Brain microvascular endothelial cell (primary cell): ENCODE measurements at regions not wholly inside any gene's neighbourhood (a gene's known extent, or its start where the extent isn't known, plus 50 kb on each side); places are given as distances from the start of the nearest gene placed in this dataset.

ENCODE experiments used
- DNase-seq: peaks from one replicate; pipeline ENCODE4 v3.0.0-alpha.2; 2020
- H3K27ac ChIP-seq: fragments of 250-450 bp; sonication (Bioruptor Pico); 2 replicates; pipeline ENCODE4 v1.5.1; 2020; ENCODE audit warnings: mild to moderate bottlenecking, moderate library complexity
- H3K27me3 ChIP-seq: fragments of 250-450 bp; sonication (Bioruptor Pico); replicated peaks from 2 replicates; pipeline ENCODE4 v1.5.1; 2020; ENCODE audit warnings: mild to moderate bottlenecking
- H3K36me3 ChIP-seq: fragments of 250-450 bp; sonication (Bioruptor Pico); replicated peaks from 2 replicates; pipeline ENCODE4 v1.5.1; 2020; ENCODE audit warnings: mild to moderate bottlenecking
- H3K4me3 ChIP-seq: 2 replicates; pipeline ENCODE4 v1.5.1; 2011; ENCODE audit warnings: low read depth, mild to moderate bottlenecking, control low read depth, low read length, moderate library complexity
- in situ Hi-C: cut with HindIII; loops from 2 replicates; pipeline ENCODE4 v1.10.0; 2017; ENCODE audit warnings: low sequenced_read_pairs, low pct_ligation_motif_present
- TF ChIP-seq, protein P1 (sequence below): IDR thresholded peaks from 2 replicates; pipeline ENCODE4 v1.5.1; 2011; ENCODE audit warnings: low read depth, mild to moderate bottlenecking, moderate library complexity, low read length, control low read depth, inconsistent platforms; ENCODE audit errors: missing control alignments

DNA sequence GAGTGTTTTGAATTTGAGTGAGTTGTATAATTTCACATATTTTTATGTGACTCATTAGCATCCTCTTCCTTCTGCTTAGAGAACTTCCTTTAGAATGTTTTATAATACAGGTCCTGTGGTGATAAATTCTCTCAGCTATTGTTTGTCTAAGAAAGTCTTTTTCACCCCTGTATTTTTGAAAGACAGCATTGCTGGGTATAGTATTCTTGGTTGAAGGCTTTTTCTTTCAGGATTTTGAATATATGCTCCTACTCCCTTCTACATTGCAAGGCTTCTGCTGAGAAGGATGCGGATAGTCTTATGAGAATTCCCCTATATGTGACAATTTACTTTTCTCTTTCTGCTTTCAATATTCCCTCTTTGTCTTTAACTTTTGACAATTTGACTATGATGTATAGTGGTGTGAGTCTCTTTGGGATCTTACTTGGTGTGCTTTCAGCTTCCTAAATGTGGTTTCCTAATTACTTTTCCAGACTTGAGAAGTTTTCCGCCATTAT lies 118.9 kb upstream of the HMGA2 start:
- no peak for DNase-seq
- in situ Hi-C loops: no loop called here
- no peak overlapping the region for H3K4me3 ChIP-seq
- H3K27ac ChIP-seq: no peak overlapping the region
- H3K27me3 ChIP-seq: no peaks in the 10 kb centered on the region
- no peaks in the 10 kb centered on the region for H3K36me3 ChIP-seq
- TF ChIP-seq, protein P1, sequence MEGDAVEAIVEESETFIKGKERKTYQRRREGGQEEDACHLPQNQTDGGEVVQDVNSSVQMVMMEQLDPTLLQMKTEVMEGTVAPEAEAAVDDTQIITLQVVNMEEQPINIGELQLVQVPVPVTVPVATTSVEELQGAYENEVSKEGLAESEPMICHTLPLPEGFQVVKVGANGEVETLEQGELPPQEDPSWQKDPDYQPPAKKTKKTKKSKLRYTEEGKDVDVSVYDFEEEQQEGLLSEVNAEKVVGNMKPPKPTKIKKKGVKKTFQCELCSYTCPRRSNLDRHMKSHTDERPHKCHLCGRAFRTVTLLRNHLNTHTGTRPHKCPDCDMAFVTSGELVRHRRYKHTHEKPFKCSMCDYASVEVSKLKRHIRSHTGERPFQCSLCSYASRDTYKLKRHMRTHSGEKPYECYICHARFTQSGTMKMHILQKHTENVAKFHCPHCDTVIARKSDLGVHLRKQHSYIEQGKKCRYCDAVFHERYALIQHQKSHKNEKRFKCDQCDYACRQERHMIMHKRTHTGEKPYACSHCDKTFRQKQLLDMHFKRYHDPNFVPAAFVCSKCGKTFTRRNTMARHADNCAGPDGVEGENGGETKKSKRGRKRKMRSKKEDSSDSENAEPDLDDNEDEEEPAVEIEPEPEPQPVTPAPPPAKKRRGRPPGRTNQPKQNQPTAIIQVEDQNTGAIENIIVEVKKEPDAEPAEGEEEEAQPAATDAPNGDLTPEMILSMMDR: no peak

DNA sequence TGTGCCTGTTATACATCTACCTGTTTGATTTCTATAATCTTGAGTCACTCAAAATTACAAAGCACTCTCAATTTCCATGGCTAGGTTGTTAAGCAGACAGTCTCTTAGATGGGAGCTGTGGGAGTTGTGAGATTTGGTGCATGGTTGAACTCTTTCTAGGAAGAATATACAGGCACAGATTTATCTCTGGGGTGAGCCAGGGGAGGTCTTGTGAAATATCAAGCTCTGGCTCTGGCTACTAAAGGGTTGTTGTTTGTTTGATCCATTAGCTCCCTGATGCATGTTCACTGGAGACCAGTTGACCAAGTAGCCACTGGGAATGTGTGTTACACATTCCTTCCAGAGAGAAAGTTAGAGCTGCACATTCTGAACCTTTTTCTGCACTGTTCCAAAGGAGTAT lies 117.2 kb upstream of the HMGA2 start:
- DNase-seq: no peak
- Histone ChIP-seq H3K27me3 (no peaks in the 10 kb centered on the region), H3K4me3 (no peak overlapping the region), H3K27ac (no peak overlapping the region), H3K36me3 (no peaks in the 10 kb centered on the region)
- in situ Hi-C loops: no loop called here
- TF ChIP-seq, protein P1: no peak

DNA sequence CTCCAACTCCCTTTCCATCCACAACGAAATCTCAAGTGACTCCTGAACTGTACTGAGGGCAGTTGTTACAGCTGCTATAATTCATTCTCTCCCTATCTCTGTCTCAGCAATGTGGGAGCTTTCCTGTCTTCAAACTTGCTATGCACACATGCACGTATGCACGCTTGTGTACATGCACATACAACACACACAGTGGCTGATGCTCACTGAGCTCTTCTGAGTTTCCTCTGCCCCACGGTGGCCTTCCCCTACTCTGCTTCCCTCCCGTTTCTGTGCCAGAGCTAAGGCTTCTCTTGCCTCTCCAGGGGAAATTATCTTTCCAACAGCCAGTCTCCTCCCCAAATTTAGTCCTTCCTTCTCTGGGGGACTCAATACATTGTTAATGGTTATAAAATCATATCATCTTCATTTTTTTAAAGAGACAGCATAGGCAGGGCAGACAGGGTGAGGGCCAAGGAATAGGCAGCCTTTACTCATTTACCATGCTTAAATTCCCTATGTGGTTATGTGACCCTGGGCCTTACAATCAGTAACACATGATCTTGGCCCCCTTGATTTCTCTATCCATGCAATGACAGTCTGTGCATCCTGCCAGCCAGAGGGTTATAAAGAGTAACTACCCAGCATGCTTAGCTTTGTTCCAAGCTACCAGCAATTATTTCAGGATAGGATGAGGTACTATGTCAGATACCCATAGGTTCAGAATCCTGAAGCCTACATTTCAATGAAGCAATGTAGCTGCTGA lies 111.9 kb upstream of the HMGA2 start:
- no peak overlapping the region for H3K27ac ChIP-seq
- no peak for DNase-seq
- H3K27me3 ChIP-seq: no peaks in the 10 kb centered on the region
- in situ Hi-C loops: no loop called here
- H3K36me3 ChIP-seq: no peaks in the 10 kb centered on the region
- no peak overlapping the region for H3K4me3 ChIP-seq
- TF ChIP-seq, protein P1: no peak

DNA sequence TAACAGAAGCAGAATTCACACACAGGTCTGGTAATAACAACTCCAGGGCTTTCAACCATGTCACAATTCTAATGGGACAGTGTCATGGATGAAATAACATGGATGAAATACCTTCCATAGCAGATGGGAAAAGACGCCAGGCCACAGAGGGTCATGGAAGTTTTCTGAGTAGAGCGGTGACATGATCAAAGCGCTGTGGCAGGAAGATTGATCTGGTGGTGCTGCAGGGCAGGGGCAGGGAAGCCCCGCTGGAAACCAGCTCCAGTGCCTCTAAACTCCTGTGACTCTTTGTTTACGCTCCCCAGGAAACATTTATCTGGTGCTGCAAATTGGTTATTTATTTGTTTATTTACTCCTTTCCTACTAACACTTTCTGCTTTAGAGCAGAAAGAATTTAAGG lies 108.3 kb upstream of the HMGA2 start:
- no peak for DNase-seq
- no peak overlapping the region for H3K27ac ChIP-seq
- H3K36me3 ChIP-seq: no peaks in the 10 kb centered on the region
- in situ Hi-C loops: no loop called here
- H3K4me3 ChIP-seq: no peak overlapping the region
- TF ChIP-seq, protein P1: no peak
- no peaks in the 10 kb centered on the region for H3K27me3 ChIP-seq

DNA sequence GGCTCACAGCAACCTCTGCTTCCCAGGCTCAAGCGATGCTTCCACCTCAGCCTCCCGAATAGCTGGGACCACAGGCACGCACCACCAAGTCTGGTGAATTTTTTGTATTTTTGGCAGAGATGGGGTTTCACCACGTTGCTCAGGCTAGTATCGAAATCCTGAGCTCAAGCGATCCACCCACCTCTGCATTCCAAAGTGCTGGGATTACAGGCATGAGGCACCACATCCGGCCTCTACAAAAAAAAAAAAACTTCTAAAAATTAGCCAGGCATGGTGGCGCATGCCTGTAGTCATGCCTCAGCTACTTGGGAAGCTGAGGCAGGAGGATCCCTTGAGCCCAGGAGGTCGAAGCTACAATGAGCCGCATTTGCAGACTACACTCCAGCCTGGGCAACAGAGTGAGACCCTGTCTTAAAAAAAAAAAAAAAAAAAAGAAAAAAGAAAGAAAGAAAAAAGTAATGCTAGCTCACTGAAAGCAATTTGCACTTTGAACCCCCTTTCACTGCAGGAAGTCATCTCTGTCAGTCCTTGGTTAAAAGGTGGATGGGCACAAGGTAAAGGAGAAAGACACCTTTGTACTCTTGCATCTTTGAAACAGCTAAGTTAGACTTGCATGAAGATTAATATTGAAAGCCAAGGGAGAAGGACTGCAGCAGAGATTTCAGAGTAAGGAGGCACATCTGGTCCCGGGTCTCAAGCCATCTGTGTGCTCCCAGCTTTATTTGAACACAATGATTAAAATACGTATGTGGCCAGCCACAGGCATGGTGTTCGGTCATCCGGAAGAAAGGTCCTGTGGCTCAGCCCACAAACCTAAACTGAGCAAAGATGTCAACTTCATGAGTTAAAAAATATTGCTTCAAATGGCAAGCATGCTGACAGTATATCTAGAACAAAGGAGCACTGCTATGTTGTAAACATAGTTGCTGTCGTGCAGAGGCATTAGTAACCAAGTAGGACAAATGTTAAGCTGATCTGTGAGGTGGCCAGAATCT lies 103.8 kb upstream of the HMGA2 start:
- no peak overlapping the region for H3K27ac ChIP-seq
- in situ Hi-C loops: no loop called here
- peak; percentile 66 for DNase-seq

More for the DNA sequence above, 103.8 kb upstream of the HMGA2 start:
- TF ChIP-seq, protein P1: no peak
- Histone ChIP-seq H3K36me3 (no peaks in the 10 kb centered on the region), H3K27me3 (no peaks in the 10 kb centered on the region), H3K4me3 (no peak overlapping the region)
